Ascending aorta (tissue), 2 donors: ENCODE measurements at regions not wholly inside any gene's neighbourhood (a gene's known extent, or its start where the extent isn't known, plus 50 kb on each side); places are given as distances from the start of the nearest gene placed in this dataset.

Experiments used
- DNase-seq, 2 donors: peaks; one replicate each; pipeline ENCODE4 v3.0.0-alpha.2; 2019; ENCODE audit warnings: low spot score in 2 of 2
- H3K27ac ChIP-seq, 2 donors: fragments of 200-600 bp; sonication (generic); one replicate each; pipeline ENCODE4 v1.5.1; 2016 to 2017; ENCODE audit warnings: mild to moderate bottlenecking in 1 of 2
- H3K27me3 ChIP-seq: fragments of 200-600 bp; sonication (generic); one replicate; pipeline ENCODE4 v1.5.1; 2017
- H3K36me3 ChIP-seq, 2 donors: fragments of 200-600 bp; sonication (generic); one replicate each; pipeline ENCODE4 v1.5.1; 2016
- H3K4me1 ChIP-seq, 2 donors: fragments of 200-600 bp; sonication (generic); one replicate each; pipeline ENCODE4 v1.5.1; 2016 to 2017; ENCODE audit warnings: mild to moderate bottlenecking in 1 of 2
- H3K4me3 ChIP-seq, 2 donors: fragments of 200-600 bp; sonication (generic); one replicate each; pipeline ENCODE4 v1.5.1; 2016 to 2017; ENCODE audit warnings: mild to moderate bottlenecking in 1 of 2
- H3K9me3 ChIP-seq, 2 donors: fragments of 200-600 bp; sonication (generic); one replicate each; pipeline ENCODE4 v1.5.1; 2016
- CTCF ChIP-seq, 3 experiments: fragments of 200-600 bp in 2 of 3; fragments of 450-650 bp in 1 of 3; sonication (generic) in 2 of 3; IDR thresholded peaks; one replicate each; pipeline ENCODE4 v1.5.1; 2016 to 2019; ENCODE audit warnings: antibody characterized with exemption in 3 of 3, mild to moderate bottlenecking in 1 of 3, moderate library complexity in 1 of 3
- intact Hi-C: fragments of 100-400 bp; cut with DNase I; formaldehyde crosslinking; loops from one replicate; pipeline ENCODE4 v1.15.1; 2023

- H3K27me3 ChIP-seq: no peaks in the 10 kb centered on the region
- H3K36me3 ChIP-seq: no peaks in the 10 kb centered on the region
- no peak for TF ChIP-seq CTCF (IDR thresholded peaks at IDR 0.05)
- no peak for DNase-seq
- no peaks in the 10 kb centered on the region for H3K4me1 ChIP-seq
- intact Hi-C loops: loop anchor here (5.0 kb wide), 1 partner anchor 1179 kb away; no protein-coding TSS in a partner anchor
- H3K9me3 ChIP-seq: no peaks in the 10 kb centered on the region
- no peak overlapping the region for H3K4me3 ChIP-seq
- no peak overlapping the region for H3K27ac ChIP-seq
These were observed 590.6 kb downstream of the ARL4A start for GRCh38 chr7:13278020-13278419.

DNA sequence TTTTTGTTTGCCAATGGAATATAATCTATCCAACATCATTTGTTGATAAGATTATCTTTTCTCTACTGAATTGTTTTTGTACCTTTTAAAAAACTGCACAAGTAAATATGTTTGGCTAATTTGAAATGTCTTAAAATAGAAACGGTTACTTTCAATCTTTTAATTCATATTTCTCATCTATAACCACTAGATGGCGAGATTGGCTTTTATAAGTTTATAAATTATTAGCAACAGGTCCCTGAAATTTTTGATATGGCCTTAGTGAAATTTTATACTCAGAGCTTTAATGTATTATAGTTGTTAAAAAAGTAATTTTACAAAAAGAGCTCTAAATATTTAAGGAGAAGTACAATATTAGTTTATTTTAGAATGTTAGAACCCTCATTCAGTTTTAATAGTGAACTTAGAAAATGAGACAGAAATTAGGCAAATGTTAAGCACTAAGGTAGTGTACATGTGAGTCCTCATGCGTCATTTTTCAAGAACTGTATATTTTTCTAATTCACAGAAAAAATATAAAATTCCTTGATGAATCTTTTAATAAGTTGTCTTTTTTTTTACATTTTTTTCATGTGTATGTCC, 592.5 kb downstream of the ARL4A start:
- H3K4me3 ChIP-seq: no peak overlapping the region
- DNase-seq: no peak
- intact Hi-C loops: loop anchor here (5.0 kb wide), 2 partner anchors 1177 to 1412 kb away; no protein-coding TSS in a partner anchor
- no peaks in the 10 kb centered on the region for H3K9me3 ChIP-seq
- H3K27ac ChIP-seq: no peak overlapping the region
- H3K27me3 ChIP-seq: no peaks in the 10 kb centered on the region
- H3K36me3 ChIP-seq: no peaks in the 10 kb centered on the region
- peak in 1 of 3 experiments; percentile 49 for TF ChIP-seq CTCF (IDR thresholded peaks at IDR 0.05)
- H3K4me1 ChIP-seq: no peaks in the 10 kb centered on the region

- Histone ChIP-seq H3K36me3 (no peaks in the 10 kb centered on the region), H3K4me1 (no peaks in the 10 kb centered on the region), H3K27ac (no peak overlapping the region), H3K4me3 (no peak overlapping the region), H3K9me3 (no peaks in the 10 kb centered on the region), H3K27me3 (no peaks in the 10 kb centered on the region)
- intact Hi-C loops: loop anchor here (5.0 kb wide), 1 partner anchor 1410 kb away; no protein-coding TSS in a partner anchor
- DNase-seq: no peak
- TF ChIP-seq CTCF (IDR thresholded peaks at IDR 0.05): no peak
These were observed 595.0 kb downstream of the ARL4A start for GRCh38 chr7:13282377-13282980.

GRCh38 chr7:13286916-13287315, 599.5 kb downstream of the ARL4A start:
- Histone ChIP-seq H3K4me1 (no peaks in the 10 kb centered on the region), H3K9me3 (no peaks in the 10 kb centered on the region), H3K36me3 (no peaks in the 10 kb centered on the region), H3K27ac (no peak overlapping the region), H3K27me3 (no peaks in the 10 kb centered on the region), H3K4me3 (no peak overlapping the region)
- no peak for DNase-seq
- intact Hi-C loops: no loop called here
- no peak for TF ChIP-seq CTCF (IDR thresholded peaks at IDR 0.05)

GRCh38 chr7:13288516-13288915, 601.1 kb downstream of the ARL4A start:
- DNase-seq: no peak
- Histone ChIP-seq H3K27ac (no peak overlapping the region), H3K27me3 (no peaks in the 10 kb centered on the region), H3K36me3 (no peaks in the 10 kb centered on the region), H3K4me3 (no peak overlapping the region), H3K4me1 (no peaks in the 10 kb centered on the region), H3K9me3 (no peaks in the 10 kb centered on the region)
- intact Hi-C loops: no loop called here
- TF ChIP-seq CTCF (IDR thresholded peaks at IDR 0.05): no peak
